ENCODE measurements at regions not wholly inside any gene's neighbourhood (a gene's known extent, or its start where the extent isn't known, plus 50 kb on each side); places are given as distances from the start of the nearest gene placed in this dataset.

DNA sequence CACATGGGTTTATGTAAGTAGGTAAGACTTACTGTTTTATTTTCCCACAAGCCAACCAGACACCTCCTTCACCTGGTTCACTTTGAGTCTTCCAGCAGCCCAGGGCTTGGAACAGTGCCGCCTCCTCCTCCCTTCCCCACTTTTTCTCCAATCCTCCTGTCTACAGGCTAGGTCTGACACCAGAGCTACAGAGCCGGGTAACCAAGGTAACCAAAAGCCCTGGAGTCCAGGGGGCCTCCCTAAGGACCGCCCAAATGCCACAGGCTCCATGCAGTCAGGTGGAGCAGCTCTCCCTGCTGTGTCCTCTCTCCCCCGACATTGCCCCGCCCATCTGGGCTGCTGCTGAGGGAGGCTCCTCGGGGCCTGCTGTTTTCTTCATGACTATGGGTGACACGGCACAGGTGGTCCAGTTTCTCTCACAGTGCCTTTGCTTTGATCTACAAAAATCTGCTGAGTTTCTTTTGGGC lies 138.0 kb upstream of the EFNA5 start:
- DNase-seq (ENCODE audit: low spot score): peak; percentile 39

DNA sequence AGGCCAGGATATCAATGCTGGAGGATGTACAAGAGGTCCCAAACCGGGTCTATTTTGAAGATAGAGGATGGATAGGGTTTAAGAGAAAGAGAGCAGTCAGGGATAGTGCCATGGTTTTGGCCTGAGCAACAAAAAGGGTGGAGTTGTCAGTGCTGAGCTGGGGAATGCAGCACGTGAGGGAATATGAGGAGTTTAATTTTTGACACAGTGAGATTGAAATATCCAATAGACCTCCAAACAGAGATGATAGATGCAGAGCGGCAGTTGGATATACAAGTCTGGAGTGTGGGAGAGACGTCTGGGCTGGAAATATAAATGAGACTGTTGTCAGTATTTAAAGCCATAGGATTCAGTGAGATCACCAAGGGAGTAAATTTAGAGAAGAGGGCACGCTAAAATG lies 136.7 kb upstream of the EFNA5 start:
- no peak for DNase-seq (ENCODE audit: low spot score)

DNA sequence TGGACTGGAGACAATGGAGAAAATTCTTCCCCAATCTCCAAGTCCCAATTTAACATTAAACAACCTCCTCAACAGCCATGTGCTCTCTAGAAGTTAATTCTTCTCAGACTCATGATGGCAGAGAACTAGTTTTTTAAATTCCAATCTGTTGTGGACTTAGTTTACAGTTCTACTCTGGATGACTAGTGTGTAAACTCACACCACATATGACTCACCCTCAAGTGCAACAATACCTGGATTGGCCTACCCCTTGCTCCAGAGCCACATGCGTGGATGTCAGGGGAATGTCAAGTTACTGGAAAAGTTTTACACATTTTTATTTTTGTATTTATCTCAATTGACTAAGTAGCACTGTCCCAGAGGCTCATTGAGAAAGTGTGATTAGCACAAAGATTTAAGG lies 136.0 kb upstream of the EFNA5 start:
- no peak for DNase-seq (ENCODE audit: low spot score)

DNA sequence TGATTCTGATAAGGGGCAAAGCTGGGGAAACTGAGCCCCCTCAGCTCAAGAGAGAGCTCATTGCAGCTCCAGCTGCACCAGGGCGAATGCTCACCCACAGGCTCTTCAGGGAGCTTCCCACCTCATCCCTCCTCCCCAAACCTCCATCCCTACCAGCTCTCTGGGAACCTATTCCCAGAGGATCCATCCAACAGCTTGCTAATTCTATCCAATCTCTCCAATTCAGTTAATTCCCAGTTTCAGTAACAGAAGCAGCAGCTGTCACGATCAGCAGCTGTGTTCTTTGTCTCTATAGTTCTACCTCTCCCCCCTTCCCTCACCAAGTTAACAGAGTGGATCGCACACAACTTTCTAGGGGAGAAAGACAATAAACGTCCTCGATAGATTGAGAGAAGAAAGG lies 135.5 kb upstream of the EFNA5 start:
- no peak for DNase-seq (ENCODE audit: low spot score)

DNA sequence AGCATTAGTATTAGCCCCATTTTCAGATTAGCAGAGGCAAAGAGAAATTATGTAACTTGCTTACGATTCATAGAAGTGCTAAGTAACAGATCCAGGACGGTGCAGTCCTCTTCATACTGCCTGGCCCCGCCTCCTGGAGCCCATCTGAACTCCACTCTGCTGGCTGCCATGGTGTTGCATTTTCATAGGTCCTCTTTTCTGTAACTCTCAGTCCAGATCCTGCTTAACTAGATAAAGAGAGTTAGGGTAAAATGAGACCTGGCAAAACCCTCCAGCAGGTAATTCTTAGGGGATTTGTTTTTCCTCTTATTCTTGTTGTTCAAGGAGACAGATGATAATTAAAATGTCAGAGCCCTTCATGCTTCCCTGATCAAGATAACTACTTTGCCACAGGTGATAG lies 135.1 kb upstream of the EFNA5 start:
- no peak for DNase-seq (ENCODE audit: low spot score)

DNA sequence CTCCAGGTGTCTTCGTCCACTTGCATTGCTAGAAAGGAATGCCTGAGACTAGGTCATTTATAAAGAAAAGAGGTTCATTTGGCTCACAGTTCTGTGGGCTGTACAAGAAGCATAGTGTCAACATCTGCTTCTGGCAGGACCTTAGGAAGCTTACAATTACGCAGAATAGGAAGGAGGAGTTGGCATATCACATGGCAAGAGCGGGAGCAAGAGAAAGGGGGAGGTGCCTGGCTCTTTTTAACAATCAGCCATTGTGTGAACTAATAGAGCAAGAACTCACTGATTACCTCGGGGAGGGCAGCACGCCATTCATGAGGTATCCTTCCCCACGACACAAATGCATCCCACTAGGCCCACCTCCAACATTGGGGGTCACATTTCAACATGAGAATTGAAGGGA lies 134.4 kb upstream of the EFNA5 start:
- DNase-seq (ENCODE audit: low spot score): no peak

DNA sequence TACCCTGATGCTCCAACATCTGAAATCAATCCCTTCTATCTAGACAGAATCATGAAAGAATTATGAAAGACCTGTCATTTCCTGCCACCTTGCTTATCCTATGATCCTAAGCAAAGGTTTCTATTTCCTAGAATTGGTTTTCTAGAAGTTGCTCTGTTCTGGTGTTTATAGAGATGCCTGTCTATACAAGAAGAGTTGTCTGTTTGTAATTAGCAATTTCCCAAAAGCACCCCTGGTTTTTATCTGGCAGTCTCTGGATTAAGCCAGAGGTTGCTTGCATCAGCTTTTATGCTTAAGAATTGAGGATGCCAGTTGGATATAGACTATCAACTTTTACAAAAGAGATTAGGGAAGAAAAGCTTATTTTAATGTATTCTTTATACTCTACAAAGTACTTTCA lies 133.0 kb upstream of the EFNA5 start:
- no peak for DNase-seq (ENCODE audit: low spot score)

DNA sequence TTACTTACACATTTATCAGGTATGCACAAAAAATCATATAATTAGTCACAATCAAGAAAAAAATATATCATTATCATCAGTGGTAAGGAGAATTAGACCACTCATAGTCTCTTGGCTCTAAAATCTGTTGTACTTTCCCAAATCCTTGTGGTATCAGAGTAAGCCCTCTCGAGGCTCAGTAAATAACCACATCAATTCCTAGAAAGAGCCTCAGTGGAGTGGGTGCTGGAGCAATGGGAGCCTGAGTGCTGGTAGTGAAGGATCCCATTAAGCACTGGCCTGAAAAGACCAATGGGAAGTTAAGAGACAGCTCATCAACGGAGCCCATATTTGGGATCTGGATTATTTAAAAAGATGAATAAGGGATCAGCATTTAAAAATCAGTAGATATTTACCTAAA lies 130.3 kb upstream of the EFNA5 start:
- no peak for DNase-seq (ENCODE audit: low spot score)

DNA sequence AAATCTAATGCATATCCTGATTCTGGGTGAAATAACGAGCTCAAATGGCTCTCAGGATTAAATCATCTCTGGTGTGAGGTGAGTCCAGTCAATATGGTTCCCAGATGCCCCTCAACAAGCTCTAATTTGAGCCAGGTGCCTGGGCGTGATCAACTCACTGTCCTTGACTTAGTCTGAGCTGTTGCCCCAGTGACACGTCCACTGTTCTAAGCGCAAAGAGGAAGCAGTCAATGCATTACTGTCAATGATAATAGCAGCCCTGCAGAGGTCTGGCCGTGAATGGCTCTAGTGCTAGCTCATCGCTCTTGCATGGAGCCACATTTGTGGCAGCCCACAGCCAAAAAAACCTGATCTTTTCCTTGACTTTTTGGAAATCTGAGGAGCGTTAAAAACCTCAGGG lies 128.6 kb upstream of the EFNA5 start:
- no peak for DNase-seq (ENCODE audit: low spot score)

DNA sequence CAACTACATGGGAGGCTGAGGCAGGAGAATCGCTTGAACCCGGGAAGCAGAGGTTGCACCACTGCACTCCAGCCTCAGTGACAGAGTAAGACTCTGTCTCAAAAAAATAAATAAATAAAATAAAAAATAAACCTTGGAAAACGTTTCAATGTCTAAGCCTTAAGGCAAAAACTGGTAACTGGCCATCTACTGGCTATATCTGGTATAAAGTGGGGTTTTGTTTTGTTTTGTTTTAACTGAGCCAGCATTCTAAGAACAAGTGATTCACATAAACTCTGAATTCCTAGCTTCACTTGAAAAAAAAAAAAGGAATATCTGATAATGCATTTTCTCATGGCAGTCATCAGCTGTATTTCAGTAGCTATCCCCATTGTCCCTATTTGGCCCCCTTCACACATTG lies 126.1 kb upstream of the EFNA5 start:
- no peak for DNase-seq (ENCODE audit: low spot score)

DNA sequence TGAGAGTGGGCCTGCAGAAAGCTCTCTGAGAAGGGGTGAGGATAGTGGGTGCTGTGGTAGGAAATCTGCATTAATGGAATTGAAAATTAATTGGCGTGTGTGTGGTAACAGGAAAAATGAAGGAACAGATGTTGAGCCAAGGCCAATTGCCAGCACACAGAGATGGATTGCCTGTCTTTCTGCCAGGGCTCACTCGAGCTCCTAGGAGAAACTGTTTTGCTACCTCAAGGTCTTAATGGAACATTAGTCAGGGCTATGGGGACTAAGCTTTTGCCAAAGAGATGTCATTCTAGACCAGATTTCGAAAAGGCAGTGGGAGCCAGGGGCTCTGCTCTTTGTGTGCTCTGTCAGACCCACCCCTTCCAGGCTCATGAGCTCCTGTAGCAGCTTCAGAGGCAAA lies 124.0 kb upstream of the EFNA5 start:
- no peak for DNase-seq (ENCODE audit: low spot score)

DNA sequence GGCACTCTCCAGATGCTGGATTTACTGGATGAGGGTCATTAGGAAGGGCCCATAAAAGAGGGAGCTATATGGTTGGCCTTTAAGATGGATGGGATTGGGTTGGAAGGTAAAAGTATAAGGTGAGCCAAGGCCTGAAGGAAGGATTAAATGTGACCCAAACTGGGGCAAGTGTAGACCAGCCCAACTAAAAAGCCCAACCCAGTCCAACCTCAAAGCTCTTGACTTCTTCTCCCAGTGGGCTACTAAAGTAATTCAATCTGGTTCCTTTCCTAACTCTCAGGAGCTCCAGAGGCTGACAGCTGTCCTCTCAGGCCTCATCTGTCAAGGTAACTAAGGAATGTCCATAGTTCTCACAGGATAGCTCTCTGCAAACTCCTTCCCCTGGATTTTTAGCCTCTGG lies 122.2 kb upstream of the EFNA5 start:
- DNase-seq (ENCODE audit: low spot score): no peak

DNA sequence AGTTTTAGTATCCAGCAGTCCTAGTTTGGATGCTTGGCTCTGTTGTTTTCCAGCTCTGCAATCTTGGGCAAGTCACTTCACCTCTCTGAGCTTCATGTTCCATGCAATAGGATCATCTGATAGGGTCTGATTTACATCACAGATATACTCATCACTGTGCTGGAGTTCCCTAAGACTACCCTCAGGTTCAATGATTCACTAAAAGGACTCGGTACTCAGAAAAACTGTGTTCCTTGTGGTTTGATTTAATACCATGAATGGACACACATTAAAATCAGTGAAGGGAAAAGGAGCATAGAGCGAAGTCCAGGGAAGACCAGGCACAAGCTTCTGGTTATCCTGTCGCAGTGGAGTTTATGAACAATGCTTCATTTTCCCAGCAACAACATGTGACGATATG lies 119.9 kb upstream of the EFNA5 start:
- no peak for DNase-seq (ENCODE audit: low spot score)

DNA sequence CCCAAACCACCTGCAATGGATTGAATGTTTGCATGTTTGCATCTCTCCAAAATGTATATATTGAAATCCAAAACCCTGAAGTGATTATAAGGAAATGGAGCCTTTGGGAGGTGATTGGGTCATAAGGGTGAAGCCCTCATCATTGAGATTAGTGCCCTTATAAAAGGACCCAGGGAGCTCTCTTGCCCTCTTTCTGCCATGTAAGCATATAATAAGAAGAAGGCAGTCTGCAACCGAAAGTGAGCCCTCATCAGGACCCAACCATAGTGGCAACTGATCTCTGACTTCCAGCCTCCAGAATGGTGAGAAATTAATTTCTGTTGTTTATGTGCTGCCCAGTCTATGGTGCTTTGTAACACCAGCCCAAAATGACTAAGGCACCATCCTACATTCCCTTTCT lies 115.7 kb upstream of the EFNA5 start:
- DNase-seq (ENCODE audit: low spot score): no peak

DNA sequence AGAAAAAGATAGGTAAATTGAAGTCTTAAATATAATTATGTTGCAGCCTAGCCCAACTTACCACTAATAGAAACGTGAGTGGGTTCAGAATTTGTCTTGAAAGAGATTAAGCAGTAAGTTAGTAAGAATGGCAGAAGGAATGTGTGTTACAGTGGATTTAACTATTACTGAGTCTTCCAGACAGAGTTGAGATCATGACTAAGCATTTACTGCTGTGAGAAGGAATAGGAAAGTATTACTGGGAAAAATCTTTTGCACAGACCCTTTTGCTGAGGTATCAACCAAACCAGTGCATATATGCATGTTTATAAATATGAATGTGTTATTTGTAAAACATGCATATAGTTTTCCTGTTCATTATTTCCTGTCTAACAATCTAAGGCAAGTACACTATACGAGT lies 112.8 kb upstream of the EFNA5 start:
- DNase-seq (ENCODE audit: low spot score): no peak

DNA sequence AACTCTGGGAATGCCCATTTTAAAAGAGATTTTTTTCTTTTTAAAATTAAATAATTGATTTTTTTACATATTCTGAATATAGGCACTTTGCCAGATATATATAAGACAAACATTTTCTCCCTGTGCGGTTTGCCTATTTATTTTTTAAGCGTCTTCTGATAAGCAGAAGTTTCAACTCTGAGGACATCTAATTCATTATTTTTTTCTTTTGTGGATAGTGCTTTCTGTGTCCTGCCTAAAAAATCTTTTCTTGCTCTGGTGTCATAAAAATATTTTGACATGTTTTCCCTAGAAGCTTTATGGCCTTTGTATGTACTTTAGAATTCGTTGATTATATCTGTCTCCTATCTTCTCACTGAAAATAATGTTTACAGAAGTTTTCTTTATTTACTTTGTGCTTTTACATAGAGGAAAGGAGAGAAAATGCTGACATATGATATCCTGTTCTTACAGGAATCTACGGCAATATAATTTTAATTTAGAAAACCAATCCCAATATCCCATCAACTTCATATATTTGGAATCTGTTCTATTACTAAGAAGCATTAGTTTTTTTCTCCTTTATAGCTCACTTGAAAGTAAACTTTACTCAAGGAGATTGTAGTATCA lies 111.9 kb upstream of the EFNA5 start:
- no peak for DNase-seq (ENCODE audit: low spot score)

DNA sequence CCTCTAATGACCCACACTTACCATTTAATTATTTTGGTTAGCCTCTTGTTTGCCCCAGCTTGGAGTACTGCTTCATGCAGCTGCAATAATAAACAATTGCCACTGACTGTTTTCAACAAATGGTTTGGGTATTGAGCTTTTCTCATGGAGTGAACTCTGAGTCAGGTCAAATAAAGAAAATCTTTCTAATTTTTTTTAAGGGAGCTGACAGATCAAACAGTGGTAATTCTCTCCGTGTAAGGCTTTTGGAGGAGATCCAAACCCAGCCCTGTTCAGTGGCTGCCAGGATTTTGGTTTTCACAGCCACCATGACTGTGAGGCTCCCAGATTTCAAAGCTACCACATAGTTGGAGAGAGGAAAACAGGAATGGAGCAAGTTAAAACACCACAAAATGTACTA lies 110.7 kb upstream of the EFNA5 start:
- DNase-seq (ENCODE audit: low spot score): no peak

DNA sequence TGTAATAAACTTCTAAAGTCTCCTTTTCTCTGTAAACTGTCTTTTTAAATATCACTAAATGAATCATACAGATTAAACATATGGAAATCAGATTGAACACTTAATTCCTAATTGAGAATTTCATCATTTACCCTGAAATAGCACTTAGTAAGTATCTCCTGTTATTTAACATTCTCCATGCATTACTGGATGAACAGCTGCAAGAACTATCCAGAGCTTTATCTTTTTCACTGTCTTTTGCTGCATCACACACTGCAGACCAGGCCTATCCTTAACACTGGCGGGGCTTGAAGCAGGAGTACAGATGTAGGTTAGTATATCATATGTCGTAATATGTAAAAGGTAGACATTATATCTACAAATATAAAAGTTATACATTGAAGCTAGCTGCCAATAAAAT lies 108.7 kb upstream of the EFNA5 start:
- DNase-seq (ENCODE audit: low spot score): no peak

DNA sequence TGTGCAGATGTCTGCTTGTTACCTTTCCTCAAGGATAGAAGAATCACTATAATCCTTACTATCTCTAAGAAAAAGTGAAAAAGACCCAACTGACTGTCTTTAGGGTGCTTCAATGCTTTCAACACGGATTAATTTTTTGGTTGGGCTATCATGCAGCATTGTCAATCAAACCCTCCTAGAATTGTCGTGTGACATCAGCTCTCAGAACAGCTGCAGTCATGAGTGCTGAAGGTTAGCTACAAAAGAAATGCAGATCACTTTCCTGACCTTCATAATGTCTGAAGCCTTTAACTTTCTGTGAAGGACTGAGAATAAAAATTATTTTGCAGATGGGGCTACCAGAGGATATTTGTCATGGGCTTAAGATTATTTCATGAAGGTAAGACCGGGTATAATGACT lies 107.9 kb upstream of the EFNA5 start:
- DNase-seq (ENCODE audit: low spot score): no peak

DNA sequence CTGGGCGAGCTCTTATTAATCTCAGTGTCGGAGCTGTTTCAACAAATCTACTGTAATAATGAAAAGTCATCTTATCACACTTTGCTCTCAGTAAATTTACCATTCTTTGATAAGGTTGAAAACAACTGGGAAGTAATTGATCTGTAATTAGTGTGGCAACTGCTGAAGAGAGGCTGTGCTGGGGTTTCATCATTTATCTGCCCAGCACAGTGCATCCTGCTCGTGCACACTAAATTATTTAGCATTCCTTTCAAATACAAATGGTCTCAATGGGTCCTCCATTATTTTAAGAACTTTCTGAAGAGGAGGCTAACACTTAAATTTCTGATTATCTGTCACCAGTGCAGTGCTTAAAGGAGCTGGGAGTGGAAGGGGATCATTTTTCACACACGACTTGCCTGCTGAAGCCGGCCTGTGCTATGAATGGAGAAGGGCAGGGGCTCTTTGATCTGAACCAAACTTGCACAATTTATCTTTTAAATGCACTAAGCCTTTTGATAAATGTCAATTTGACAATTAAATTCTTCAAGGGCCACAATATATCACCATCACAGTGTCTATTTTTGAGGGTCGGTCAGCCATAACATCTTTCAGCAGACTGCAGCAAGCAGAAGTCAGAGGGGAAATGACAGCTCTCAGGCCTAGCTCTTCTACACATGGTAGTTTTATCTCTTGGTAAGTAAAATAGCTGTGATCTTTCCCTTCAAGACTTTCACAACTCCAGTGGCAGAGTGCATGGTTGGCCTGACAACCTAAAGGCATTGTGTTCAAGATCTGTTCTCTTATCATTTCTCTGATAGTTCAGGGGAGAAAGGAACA lies 106.4 kb upstream of the EFNA5 start:
- DNase-seq (ENCODE audit: low spot score): no peak

DNA sequence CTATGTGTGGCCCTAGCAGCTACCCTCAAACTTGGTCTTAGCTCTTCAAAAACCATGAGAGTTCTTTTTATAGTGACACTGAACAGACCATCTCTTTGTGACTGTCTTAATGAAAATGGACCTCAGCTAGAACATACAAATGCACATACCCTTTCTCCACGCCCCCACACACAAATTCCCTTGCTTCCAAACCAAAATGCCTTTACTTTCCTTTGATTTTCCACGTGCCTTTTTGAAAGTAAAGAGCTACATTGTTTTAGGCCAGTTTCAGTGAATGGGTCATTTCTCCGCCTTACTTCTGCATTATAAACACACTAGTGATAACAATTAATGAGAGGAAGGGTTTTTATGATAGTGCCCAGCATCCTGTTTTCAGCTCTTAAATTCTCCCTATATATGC lies 105.8 kb upstream of the EFNA5 start:
- no peak for DNase-seq (ENCODE audit: low spot score)

DNA sequence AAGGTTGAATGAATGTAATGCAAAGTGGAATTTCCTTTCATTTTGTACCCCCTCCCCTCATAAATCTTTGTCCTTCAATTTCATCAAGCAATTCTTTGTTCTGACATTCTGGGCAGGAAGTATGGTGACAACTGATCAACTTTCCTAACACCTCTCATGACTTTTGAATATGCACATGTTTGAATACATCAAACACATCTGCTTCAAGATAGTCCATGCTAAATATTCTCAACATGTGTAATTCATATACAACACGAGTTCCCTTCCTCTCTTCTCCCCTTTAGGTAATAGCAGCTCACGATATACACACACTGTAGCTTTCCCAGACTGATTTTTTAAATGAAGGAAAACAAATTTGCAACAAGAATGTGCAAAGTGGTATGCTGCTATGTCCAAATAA lies 103.6 kb upstream of the EFNA5 start:
- DNase-seq (ENCODE audit: low spot score): no peak

DNA sequence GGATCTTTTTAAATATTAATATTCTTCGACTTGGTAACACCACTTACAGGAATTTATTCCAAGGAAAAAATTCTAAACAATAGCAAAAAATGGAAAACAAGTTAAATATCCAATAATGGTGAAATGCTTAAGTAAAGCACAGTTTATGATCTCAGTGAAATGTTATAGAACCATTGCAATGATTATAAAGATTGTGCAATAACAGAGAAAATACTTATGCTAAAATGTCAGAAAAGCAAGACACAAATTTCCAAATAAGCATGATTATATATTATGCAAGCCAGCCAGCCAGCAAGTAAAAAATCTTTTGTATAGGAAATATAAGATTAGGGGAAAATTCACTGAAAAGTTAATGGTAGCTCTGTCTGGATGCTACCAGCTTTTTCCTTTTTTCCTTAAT lies 102.7 kb upstream of the EFNA5 start:
- DNase-seq (ENCODE audit: low spot score): no peak

Measured in SW480 (cell line).